Bone marrow (tissue), 2 donors: ENCODE measurements at regions not wholly inside any gene's neighbourhood (a gene's known extent, or its start where the extent isn't known, plus 50 kb on each side); places are given as distances from the start of the nearest gene placed in this dataset.
A peak's percentile ranks its signal among the peaks of the same experiment; 100 is the strongest.

Source experiments
- DNase-seq, 2 donors: peaks; one replicate each; lab custom pipeline; 2025; lab: John Stamatoyannopoulos, UW

- DNase-seq: no peak
Measured at GRCh38 chr18:40944576-40944975, 1010.5 kb upstream of the PIK3C3 start.

- DNase-seq: no peak
Measured at GRCh38 chr18:40939656-40940515, 1015.1 kb upstream of the PIK3C3 start.

- no peak for DNase-seq
Measured at GRCh38 chr18:40938615-40939014, 1016.4 kb upstream of the PIK3C3 start.

GRCh38 chr18:40937386-40937785, 1017.6 kb upstream of the PIK3C3 start:
- no peak for DNase-seq

GRCh38 chr18:40935423-40935822, 1019.6 kb upstream of the PIK3C3 start:
- DNase-seq: peak in 1 of 2 donors; percentile 4

- DNase-seq: no peak
Measured at GRCh38 chr18:40932862-40933261, 1022.2 kb upstream of the PIK3C3 start.

- no peak for DNase-seq
Measured at GRCh38 chr18:40930211-40930882, 1024.7 kb upstream of the PIK3C3 start.

- no peak for DNase-seq
Measured at GRCh38 chr18:40929399-40929798, 1025.6 kb upstream of the PIK3C3 start.

- no peak for DNase-seq
Measured at GRCh38 chr18:40926679-40927078, 1028.4 kb upstream of the PIK3C3 start.

GRCh38 chr18:40925071-40925541, 1029.9 kb upstream of the PIK3C3 start:
- no peak for DNase-seq

GRCh38 chr18:40921845-40922629, 1033.0 kb upstream of the PIK3C3 start:
- DNase-seq: no peak

GRCh38 chr18:40917056-40917455, 1038.0 kb upstream of the PIK3C3 start:
- DNase-seq: no peak

- no peak for DNase-seq
Measured at GRCh38 chr18:40915724-40916123, 1039.3 kb upstream of the PIK3C3 start.

- DNase-seq: no peak
Measured at GRCh38 chr18:40911582-40912254, 1043.3 kb upstream of the PIK3C3 start.

- no peak for DNase-seq
Measured at GRCh38 chr18:40911041-40911440, 1044.0 kb upstream of the PIK3C3 start.

GRCh38 chr18:40907842-40908241, 1047.2 kb upstream of the PIK3C3 start:
- DNase-seq: no peak

GRCh38 chr18:40904295-40904694, 1050.7 kb upstream of the PIK3C3 start:
- no peak for DNase-seq

GRCh38 chr18:40902436-40902835, 1052.6 kb upstream of the PIK3C3 start:
- DNase-seq: no peak

- DNase-seq: no peak
Measured at GRCh38 chr18:40897884-40898283, 1057.2 kb upstream of the PIK3C3 start.

GRCh38 chr18:40883271-40883670, 1071.8 kb upstream of the PIK3C3 start:
- no peak for DNase-seq

GRCh38 chr18:40882468-40882867, 1072.6 kb upstream of the PIK3C3 start:
- no peak for DNase-seq

GRCh38 chr18:40878371-40878770, 1076.7 kb upstream of the PIK3C3 start:
- no peak for DNase-seq
